ENCODE measurements at regions not wholly inside any gene's neighbourhood (a gene's known extent, or its start where the extent isn't known, plus 50 kb on each side); places are given as distances from the start of the nearest gene placed in this dataset.

GRCh38 chr2:199569336-199569735 lies 111.6 kb upstream of the SATB2 start:
- no peaks in the 10 kb centered on the region for H3K27me3 ChIP-seq
- no peak overlapping the region for H3K4me3 ChIP-seq
- no peak overlapping the region for H3K27ac ChIP-seq
- no peaks in the 10 kb centered on the region for H3K36me3 ChIP-seq
- no peak for DNase-seq
- no peak for TF ChIP-seq POLR2A (IDR thresholded peaks at IDR 0.05)
- TF ChIP-seq CTCF (IDR thresholded peaks at IDR 0.05) = no peak
- intact Hi-C loops (cut with DNase I) = no loop called here
- WGBS, 2 donors = 42 to 62% methylated on average over 1 of the region's 1 CpG
- no peaks in the 10 kb centered on the region for H3K9me3 ChIP-seq
- no peaks in the 10 kb centered on the region for H3K4me1 ChIP-seq

DNA sequence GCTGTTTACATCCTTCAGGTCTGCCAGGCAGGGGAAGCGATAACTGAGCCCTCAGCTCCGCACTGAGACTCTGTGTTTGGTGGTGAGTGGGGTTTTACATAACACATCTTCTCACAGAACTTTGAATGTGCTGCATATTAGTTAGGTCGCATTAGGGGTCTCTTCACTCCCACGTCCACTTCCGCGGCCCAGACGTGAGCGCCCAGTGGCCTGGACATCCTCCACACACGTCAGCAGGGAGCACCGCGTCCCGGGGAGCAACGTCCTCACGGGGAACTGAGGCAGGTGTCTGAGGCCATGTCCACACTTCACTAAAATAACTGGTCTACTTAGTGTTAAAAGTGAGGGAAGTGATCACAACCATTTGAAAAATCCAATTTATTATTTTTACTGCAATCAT lies 100.4 kb upstream of the SATB2 start:
- WGBS, 2 donors = 75 to 81% methylated on average over 6 to 12 of the region's 14 CpGs
- H3K27me3 ChIP-seq = no peaks in the 10 kb centered on the region
- no peaks in the 10 kb centered on the region for H3K9me3 ChIP-seq
- no peak overlapping the region for H3K27ac ChIP-seq
- H3K4me1 ChIP-seq = no peaks in the 10 kb centered on the region
- intact Hi-C loops (cut with DNase I) = no loop called here
- TF ChIP-seq POLR2A (IDR thresholded peaks at IDR 0.05) = no peak
- no peak for TF ChIP-seq CTCF (IDR thresholded peaks at IDR 0.05)
- H3K4me3 ChIP-seq = no peak overlapping the region
- H3K36me3 ChIP-seq = no peaks in the 10 kb centered on the region
- DNase-seq = no peak

GRCh38 chr2:199556527-199557285 lies 99.0 kb upstream of the SATB2 start:
- TF ChIP-seq CTCF (IDR thresholded peaks at IDR 0.05) = no peak
- TF ChIP-seq POLR2A (IDR thresholded peaks at IDR 0.05) = no peak
- Histone ChIP-seq H3K9me3 (no peaks in the 10 kb centered on the region), H3K27ac (no peak overlapping the region), H3K36me3 (no peaks in the 10 kb centered on the region), H3K4me3 (no peak overlapping the region), H3K27me3 (no peaks in the 10 kb centered on the region), H3K4me1 (no peaks in the 10 kb centered on the region)
- intact Hi-C loops (cut with DNase I) = no loop called here
- WGBS, 2 donors = 71 to 75% methylated on average over 11 to 12 of the region's 12 CpGs
- no peak for DNase-seq

DNA sequence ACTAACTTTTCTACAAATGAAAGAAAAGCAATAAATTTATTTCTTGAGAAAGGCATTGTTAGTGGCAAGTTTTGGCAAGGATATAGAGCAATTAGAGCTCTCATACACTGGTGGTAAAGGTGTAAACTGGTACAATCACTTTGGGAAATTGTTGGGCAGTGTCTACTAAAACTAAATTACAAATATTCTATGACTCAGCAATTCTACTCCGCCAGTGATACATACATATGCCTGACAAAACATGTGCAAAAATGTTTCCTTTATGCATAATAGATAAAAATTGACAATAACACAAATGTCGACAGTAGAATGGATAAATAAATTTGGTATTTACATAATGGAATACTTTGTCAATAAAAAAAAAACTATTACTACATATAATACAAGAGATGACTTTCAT lies 96.3 kb upstream of the SATB2 start:
- no peak for TF ChIP-seq POLR2A (IDR thresholded peaks at IDR 0.05)
- TF ChIP-seq CTCF (IDR thresholded peaks at IDR 0.05) = no peak
- Histone ChIP-seq H3K27ac (no peak overlapping the region), H3K4me3 (no peak overlapping the region), H3K36me3 (no peaks in the 10 kb centered on the region), H3K4me1 (no peaks in the 10 kb centered on the region), H3K9me3 (no peaks in the 10 kb centered on the region), H3K27me3 (no peaks in the 10 kb centered on the region)
- intact Hi-C loops (cut with DNase I) = no loop called here
- DNase-seq = no peak
- WGBS, 2 donors = 45 to 53% methylated on average over 2 of the region's 2 CpGs

- Histone ChIP-seq H3K27ac (no peak overlapping the region), H3K27me3 (no peaks in the 10 kb centered on the region), H3K36me3 (no peaks in the 10 kb centered on the region), H3K9me3 (no peaks in the 10 kb centered on the region), H3K4me1 (no peaks in the 10 kb centered on the region), H3K4me3 (no peak overlapping the region)
- no peak for DNase-seq
- TF ChIP-seq POLR2A (IDR thresholded peaks at IDR 0.05) (no peak), CTCF (IDR thresholded peaks at IDR 0.05) (no peak)
- intact Hi-C loops (cut with DNase I) = no loop called here
- 65 to 73% methylated on average over 6 of the region's 6 CpGs for WGBS, 2 donors
Measured at GRCh38 chr2:199552141-199552540, 94.4 kb upstream of the SATB2 start.

All from esophagus squamous epithelium (tissue), 5 donors.